ENCODE measurements at regions not wholly inside any gene's neighbourhood (a gene's known extent, or its start where the extent isn't known, plus 50 kb on each side); places are given as distances from the start of the nearest gene placed in this dataset.

DNA sequence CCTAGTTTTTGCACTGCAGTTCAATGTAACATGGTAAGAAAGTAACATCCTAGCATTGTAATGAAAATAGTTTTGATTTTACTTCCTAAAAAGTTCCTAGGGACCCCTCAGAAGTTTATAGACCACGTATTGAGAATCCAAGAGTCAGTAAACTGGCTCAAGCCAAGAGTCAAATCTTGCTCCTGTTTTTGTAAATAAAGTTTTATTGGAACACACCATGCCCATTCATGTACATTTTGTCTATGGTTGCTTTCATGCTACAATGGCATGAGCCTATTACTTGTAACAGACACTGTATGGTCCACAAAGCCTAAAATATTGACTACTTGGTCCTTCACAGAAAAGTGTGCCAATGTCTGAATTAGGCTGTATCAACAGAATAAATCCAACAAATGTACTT is 301.0 kb downstream of the LMO4 start:
- TF ChIP-seq POLR2A (IDR thresholded peaks at IDR 0.05), result no peak
- TF ChIP-seq, protein P1, sequence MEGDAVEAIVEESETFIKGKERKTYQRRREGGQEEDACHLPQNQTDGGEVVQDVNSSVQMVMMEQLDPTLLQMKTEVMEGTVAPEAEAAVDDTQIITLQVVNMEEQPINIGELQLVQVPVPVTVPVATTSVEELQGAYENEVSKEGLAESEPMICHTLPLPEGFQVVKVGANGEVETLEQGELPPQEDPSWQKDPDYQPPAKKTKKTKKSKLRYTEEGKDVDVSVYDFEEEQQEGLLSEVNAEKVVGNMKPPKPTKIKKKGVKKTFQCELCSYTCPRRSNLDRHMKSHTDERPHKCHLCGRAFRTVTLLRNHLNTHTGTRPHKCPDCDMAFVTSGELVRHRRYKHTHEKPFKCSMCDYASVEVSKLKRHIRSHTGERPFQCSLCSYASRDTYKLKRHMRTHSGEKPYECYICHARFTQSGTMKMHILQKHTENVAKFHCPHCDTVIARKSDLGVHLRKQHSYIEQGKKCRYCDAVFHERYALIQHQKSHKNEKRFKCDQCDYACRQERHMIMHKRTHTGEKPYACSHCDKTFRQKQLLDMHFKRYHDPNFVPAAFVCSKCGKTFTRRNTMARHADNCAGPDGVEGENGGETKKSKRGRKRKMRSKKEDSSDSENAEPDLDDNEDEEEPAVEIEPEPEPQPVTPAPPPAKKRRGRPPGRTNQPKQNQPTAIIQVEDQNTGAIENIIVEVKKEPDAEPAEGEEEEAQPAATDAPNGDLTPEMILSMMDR (IDR thresholded peaks at IDR 0.05), result no peak

All from lower leg skin (tissue), 3 donors.